ENCODE measurements at regions not wholly inside any gene's neighbourhood (a gene's known extent, or its start where the extent isn't known, plus 50 kb on each side); places are given as distances from the start of the nearest gene placed in this dataset.

DNA sequence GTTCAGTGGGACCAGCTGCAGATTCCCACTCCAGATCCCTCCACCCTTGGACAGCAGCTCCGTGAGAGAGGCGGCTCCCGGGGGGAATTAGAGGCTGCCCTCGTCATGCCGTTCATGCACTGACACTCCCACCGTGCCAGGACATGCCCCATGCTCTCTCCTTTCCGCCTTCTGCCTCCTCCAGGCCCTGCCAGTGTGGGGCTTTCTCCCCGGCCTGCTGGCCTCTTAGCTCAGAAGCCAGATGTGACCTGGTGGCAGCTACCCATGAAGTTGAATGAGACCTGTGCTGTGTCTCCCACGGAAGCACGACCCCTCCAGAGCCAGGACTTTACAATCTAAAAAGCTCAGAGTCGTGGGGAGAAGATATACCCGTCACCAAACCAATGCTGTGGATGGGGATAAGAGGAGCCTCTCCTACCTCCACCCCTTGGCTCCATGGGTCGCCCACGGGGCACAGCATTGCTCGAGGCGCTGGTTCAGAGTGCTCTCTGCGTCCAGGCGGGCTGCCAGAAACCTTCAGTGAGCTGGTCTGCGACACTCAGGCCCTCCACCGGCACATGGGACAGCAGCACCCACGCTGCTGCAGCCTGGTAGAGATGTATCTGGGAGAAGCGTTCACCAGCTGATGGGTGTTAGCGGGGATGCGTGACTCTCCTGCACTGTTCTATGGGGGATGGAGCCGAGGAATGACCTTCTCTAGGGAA, 111.0 kb upstream of the GPC1 start:
- no peak for DNase-seq

DNA sequence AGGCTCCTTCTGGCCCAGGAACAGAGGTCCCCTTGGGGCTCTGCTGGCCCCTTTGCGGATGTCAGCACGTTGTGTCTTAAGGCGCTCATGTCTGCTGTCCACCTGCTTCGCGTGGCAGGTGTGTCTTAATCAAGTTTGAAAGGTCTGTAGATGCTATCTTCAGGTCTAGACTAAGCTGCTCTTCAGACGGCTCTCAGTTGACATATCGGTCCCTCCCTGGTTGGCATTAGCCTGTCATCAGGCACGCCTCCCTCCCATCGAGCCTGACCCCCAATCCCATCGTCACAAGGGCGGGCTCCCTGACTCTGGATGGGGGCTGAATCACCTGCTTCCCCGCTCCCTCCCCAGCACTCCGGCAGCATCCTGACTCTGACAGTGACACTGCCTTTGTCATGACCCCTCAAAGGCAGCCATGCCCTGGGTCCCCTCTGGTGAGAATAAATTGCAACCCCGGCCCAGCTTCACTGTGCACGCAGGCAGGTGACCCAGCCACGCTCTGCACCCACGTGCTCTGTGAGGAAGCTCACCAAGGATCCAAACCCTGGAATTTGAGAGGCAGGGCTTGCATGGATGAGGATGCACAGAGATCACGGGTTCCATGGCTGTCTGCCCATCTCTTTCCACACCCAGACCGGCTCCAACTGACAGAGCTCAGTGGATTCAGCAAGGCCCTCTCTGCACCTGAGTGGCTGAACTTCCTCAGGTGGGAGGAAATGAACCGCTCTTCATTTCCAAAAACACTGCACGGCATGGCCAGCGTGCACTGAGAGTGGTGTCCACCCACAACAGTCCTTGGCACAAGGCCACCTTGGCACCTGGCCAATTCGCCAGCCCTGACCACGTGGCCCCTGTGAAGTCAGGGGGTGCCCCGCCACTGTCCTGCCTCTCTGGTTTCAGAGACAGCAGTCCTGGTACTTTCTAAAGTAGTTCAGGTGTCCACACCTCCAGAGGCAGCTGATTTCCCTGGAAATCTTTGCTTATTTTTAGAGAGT, 110.2 kb upstream of the GPC1 start:
- DNase-seq = no peak

DNA sequence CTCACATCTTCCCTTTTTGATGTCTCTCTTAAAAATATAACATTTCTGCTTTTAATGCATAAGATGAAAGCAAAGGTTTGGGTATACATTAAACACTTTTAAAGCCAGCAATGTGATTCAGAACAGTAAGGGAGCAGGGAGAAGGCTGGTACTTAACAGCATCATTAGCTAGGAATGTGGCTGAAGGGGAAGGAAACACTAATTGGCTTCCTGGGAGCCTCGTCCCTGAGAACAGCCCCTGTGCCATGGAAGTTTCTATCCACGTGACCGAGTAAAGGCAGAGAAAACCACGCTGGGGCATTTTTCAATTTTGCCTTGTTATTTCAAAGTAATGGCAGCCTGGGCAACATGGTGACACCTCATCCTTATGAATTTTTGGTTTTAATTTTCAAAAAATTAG, 109.2 kb upstream of the GPC1 start:
- DNase-seq = no peak

DNA sequence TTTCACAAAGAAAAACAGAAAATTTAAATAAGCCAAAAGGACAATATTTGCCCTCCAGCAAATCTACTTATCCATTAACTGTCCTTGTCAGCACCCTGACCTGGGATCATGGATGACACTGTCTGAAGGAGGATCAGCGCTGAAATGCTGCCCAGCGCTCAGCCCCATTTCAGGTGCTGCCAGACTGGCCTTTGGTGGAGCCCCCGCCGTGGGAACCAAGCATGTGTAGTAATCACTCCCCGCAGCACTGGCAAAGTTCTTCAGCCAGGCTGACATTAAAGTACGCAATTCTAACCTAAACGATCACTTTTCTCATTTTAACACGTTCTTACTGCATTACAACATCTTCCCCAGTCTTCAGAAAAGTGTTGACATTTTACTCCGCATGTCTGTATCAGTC, 108.6 kb upstream of the GPC1 start:
- no peak for DNase-seq

DNA sequence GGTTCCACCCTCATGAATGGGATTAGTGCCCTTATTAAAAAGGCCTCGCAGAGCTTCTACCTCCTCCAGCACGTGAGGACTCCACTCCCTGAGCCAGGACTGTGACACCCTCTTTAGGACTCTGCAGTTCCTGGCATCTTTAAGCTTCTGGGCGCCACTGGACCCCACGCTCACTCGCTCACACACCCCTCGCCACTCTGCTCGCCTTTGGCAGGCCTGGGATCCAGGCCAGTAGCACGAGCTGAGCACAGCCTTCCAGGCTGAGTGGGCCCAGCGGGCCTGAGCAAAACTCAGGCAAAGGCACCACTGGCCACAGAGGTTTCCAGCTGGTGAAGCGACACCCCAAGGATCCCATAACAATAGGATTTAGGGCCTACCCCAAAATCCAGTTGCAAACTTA, 107.9 kb upstream of the GPC1 start:
- no peak for DNase-seq

DNA sequence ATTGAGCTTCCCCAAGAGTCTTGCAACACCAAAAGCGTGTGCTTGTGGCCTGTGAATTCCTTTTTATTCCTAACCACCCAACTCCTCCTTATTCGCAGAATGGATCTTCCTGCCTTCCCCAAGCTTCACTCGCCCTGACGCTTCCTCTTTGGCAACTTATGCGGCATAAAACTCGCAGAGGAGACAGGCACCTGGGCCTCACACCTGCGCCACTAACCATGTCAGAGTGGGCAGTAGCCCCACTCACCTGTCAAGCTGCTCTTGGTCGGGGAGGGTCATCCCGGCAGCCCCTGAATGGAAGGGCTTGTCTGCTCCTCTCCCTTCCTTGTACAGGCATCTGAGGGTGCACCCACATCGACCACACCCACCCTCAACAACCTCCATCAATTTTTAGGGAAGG, 106.9 kb upstream of the GPC1 start:
- DNase-seq = no peak

DNA sequence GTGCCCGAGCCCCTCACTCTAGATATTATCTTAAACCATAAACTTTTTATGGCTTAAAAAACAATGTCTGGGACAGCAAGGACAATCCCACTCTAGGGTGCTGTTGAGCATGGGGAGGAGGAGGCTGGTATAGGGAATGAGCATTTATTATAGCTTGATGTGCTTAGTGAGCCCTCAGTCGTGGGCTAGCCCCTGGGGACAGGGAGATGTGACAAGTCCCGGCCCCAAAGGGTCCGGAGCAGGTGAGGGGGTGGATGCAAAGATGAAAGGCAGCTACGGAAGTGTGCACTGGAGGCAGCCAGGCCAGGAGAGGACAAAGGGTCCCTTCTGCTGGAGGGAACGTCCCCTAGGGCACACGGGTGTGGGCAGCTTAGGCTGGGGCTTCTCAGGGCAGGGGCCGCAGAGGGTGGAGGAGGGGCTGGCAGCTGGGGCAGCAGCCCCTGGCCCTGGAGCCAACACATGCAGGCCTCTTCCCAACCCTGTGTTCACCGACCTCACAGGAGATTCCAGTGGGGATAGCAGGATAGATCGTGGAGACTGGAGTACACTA, 106.3 kb upstream of the GPC1 start:
- no peak for DNase-seq

DNA sequence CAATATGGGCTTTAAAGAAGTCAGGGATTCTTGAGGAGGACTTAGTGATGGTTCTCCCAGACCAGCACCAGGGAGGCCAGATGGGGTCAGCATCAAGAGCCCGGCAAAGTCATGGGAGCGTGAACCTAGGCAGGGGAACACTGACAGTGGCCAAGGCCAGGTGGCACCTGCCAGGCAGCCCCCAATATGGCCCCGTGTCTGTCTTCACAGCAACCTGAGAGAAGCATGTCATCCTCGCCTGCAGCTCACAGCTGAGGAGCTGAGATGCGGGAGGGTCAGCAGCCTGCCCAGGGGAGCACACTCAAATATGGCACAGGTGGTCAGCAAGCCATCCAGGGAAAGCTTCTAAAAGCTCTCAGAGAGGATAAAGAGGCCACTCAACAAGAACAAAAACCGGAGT, 105.7 kb upstream of the GPC1 start:
- DNase-seq = no peak

DNA sequence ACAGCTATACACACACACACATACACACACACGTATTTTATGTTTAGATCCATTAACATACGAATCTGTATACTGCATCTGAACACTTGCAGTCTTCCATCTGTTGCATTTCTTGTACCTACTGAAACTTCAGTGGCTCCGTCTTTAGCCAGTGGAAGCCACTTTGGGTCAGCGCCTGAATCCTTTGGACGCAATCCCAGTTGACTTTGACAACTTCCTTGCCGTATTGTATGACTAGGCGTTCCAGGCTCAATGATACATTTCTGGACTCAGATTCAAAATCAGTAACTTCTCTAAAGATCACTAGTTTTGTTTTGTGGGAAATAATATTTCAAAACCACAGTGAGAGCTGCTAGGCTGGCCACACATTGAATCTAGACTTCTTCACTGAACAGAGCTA, 101.5 kb upstream of the GPC1 start:
- DNase-seq = no peak

DNA sequence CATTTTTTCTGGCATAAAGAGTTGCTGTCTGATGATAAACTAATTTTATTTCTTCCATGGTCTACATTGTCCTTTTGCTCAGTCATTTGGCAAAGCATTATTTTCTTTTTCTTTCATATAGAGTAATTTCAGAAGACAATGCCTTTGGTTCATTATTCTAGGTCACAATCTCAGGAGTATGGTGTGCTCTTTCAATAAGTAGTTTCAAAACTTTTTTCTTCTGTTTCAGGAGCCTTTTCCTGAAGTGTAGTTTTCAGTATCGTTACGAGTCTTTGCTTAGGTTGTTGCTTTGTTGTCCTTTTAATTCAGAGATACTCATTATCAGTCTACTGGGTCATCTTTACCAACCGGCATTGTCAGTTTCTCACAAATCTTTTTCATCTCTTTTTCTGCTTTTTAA, 100.4 kb upstream of the GPC1 start:
- DNase-seq = no peak

DNA sequence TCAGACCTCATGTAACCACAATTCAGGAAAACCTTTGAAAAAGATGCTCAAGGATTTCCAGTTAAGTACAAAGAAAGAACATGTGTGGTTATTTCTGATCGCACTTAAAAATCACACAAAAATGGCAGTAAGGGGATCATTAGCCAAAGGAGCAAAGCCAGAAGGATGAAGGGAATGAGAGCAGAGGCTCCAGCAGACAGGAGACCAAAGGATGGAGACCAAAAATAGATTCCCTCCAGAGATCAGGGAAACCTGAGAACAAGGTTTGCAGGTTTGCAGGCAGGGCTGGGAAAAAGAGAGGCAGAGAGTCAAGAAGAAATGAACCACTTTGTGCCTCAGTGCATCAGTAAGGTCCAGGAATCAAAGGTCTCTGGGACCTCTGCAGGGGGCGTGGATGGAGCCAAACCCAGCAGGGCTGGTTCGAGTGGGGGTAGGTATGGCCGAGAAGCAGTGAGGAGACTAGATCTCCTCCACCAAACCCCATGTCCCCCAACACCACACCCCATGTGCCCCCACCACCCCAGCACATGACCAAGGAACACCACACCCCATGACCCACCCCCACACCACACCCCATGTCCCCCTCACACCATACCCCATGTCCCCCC, 98.5 kb upstream of the GPC1 start:
- DNase-seq = no peak

DNA sequence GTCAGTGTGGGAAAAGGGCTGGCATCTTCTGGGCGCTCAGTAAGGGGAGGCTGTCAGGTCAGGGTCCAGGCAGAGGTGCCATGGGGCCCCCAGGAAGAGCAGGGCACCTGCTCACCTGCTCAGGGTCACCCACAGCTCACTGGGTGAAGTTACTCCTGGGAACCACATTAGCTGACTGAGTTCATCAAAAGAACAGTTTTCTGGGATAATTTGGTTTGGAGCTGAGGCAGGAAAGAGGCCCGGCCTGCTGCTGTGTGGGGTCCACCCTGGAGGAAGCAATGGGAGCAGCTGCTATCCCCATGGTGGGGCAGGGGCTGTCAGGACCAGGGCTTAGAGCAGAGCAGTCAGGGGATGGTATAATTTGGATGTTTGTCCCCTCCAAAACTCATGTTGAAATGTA, 97.2 kb upstream of the GPC1 start:
- DNase-seq = no peak

DNA sequence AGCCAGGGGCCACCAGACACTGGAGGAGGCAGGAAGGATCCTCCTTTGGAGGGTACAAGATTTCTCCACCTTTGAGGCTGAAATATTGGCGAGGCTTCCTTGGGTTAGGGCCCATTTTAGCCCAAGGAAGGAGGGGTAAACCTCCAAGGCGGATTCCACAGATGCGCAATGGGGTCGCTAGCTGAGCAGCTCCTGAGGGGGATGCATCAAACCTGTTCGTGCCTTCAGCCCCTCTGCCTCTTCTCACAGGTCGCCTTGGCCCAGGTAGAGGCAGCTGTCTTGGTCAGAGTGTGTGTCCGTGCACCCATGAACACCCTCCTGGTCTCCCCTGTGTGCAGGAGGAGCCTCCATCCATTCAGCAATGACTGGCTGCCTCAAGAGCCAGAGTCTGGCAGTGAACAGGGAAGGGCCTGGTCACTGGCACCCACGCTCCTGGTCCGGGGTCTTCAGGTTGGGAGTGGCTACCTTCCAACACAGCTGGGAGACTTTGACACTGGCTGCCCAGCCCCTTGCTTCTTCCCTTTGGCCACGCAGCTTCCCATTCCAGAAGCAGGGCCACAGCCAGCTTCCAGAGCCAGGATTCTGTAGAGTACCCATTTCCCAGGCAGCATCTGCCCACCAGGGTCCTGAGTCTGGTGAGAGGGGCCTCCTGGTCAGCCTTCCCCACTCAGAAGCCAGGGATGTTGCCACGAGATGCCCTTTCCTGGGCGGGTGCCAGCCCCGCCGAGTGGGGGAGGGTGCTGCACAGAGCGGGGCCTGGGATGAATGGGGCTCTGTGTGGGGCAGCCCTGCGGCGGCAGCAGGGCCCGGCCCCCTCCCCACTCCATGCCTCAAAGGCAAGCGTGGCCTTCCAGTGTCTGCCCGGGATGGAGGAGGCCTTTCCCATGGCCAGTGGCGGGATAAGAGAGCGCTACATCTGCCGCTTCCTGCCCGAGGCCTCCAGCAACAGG, 95.8 kb upstream of the GPC1 start:
- DNase-seq = no peak

DNA sequence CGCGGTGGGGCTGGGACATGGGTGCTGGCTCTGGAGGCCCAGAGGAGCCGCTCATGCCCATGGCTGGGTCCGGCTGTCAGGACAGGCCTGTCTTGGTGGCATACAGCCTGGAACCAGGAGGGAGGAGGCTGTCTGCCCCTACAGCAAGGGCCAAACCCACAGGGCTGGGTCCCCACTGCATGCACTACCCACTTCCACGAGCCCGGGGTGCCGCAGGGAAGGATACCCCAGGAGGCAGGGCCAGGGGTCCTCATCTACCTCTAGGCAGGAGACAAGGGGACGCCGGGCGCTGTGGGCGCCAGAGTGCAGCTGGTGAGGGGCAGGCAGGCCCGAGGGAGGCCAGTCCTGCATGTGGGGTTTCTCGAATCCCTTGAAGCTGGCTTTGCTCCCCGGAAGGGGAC, 95.1 kb upstream of the GPC1 start:
- no peak for DNase-seq

DNA sequence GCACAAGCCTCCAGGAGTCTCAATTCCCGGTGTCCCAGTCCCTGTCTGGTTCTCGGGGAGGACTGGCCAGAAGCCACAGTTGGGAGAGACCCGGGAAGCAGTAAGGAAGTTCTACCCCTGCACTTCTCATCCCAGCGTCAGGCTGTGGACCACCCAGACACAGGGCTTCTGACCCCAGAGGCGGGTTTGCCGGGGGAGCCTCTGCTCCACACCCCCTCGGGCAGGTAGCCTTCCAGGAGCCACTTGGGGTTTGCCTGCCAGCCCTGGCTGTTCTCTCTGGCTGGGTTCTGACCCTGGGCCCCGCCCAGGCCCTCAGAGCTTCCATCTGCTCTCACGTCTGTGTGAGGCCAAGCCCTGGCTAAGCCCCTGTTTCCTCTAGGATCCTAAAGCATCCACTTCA, 94.4 kb upstream of the GPC1 start:
- no peak for DNase-seq

DNA sequence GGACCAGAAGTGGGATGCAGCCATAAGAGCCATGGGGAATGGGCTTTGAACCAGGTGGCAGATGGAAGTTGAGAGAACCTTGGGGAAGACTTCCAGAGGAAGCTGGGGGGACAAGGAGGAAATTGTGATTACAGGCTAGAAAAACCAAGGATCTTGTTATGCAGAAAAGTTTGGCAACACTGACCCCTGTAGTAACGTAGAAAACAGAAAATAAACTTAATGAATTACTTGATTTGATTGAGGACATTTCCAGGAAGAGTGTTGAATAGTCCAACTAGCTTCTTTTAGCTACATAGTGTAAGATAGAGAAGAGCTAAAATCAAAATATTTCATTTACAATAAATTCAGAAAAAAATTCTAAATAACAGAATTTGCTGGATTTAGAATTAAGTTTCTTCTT, 91.9 kb upstream of the GPC1 start:
- DNase-seq = no peak

DNA sequence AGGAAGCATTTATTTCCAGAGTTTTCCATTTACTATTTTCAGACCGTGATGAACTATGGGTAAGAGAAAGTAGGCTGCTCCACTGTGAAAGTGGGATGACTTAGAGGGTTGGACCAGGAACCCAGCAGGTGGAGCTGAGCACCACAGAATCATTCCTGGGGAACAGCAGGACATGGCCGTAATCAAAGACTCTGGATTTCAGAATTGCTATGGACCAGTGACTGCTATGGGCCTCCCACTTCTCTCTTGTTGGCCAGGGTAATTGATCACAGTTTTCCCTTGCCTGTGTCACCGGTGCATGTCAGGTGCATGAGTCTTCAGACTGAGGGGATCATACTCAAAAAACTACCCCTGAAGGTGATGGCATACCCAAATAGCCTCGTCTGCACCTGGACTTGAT, 90.6 kb upstream of the GPC1 start:
- DNase-seq = no peak

DNA sequence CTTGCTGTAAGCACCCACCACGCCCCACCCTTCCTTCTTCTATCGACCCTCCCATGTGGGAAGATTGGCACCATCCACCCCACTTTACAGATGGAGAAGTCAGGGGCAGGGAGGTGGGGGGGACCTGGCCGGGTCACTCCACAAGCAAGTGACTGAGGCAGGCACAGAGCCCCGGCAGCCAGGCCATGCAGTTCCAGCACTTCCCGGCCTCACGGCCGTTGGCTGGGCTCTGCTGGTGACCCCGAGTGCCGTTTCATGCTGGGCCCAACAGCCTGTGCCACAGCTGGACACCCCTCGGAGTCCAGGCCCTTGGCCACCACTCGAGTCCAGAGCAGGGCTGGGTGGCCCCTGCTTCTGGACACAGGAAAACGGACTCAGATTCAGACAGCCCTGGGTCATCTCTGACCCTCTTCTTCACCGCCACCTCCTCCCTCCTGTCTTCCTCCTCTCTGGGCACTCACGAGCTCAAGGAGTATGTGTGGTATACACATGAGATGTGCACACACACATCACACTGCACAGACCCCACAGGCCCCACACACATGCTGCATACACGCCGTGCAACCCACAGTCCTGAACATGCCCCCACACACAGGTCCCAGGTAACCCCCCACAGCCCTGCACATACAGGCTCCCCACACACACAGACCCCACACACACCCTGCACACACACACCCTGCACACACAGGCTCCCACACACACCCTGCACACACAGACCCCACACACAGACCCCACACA, 89.3 kb upstream of the GPC1 start:
- no peak for DNase-seq

DNA sequence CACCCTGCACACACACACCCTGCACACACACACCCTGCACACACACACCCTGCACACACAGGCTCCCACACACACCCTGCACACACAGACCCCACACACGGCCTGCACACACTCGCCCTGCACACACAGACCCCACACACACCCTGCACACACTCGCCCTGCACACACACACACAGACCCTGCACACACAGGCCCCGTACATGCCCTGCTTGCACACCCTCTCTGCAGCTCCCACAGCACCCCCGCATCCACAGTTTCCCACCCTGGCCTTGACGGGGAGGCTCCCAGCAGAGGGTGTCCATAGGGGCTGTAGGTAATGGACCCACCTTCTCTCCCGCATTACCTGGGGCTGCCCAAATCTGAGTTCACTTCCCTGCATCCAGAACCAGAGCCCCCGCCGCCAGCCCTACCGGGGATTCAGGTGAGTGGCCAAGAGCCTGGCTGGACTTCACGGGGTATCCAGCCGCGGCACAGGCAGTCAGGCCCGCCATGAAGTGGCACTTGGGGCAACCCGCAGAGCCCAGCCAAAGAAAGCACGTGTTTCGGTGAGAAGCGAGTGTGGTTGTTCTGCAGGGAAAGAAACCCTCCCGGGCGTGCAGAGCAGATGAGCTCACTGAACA, 88.6 kb upstream of the GPC1 start:
- DNase-seq = no peak

DNA sequence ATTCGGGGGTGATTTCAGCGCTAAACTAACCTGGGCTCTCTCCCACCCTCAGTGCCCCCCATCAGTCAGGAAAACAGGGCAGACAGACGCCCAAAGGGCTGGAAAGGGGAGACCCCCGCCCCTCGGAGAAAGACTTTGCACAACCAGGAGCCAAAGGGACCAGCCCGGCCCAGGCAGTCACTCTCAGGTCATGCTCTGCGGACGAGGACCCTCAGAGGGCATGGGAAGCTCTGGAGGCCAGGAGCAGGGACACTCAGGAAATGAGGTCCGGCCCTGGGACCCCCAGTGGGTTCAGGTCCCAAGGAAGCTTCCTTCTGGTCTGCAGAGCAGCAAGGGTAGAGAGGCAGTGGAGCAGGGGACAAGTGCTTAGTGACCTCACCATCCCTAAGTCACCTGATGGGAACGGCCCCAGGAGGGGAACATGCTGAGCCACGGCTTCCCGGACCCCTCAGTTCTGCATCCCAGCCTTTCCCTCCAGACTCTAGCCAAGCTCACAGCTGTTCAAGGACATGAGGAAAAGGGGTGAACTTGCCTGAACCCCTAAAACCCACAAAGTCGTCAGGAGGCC, 88.0 kb upstream of the GPC1 start:
- DNase-seq = no peak

DNA sequence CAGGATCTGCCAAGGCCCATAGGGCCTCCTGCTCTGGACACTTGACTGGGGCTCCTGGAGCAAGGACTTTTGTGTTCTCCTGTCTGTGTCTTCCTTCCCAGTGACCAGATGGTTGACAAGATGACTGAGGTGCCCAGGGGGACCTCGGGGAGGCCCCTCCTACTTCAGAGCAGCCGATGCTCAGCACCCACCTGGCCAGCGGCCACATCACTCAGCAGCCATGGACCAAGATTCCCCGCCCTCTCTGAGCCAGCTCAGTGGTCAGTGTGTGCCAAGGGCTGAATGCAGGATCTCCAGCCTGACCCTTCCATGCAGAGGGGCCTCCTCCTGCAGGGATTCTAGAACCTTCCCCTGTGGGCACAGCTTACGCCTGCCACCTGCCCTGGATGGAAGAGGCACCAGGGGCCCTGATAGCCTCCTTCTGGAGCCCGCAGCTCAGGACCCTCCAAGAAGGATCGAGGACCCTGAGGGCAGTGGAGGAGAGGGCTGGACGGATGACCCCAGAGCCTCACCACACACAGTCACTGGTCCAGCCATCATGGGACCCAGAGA, 87.4 kb upstream of the GPC1 start:
- no peak for DNase-seq

Measured in stimulated activated CD4-positive, alpha-beta T cell treated with anti-CD3 and anti-CD28 coated beads, Interleukin-1b, Interleukin-23, amount 100 ng/mL, for 48 hours (primary cell).